Parathyroid adenoma (tissue), 2 donors: ENCODE measurements at regions not wholly inside any gene's neighbourhood (a gene's known extent, or its start where the extent isn't known, plus 50 kb on each side); places are given as distances from the start of the nearest gene placed in this dataset.

Experiments
- H2AFZ ChIP-seq: fragments of 300-600 bp; sonication (generic); one replicate; pipeline ENCODE4 v1.7.0; 2017; ENCODE audit warnings: antibody characterized with exemption, mild to moderate bottlenecking
- H3K27ac ChIP-seq: fragments of 300-600 bp; sonication (generic); one replicate; pipeline ENCODE4 v1.7.0; 2017
- H3K27me3 ChIP-seq: fragments of 300-600 bp; sonication (generic); one replicate; pipeline ENCODE4 v1.7.0; 2017; ENCODE audit warnings: low read length; ENCODE audit not compliant: control insufficient read depth, insufficient read depth
- H3K36me3 ChIP-seq: fragments of 300-600 bp; sonication (generic); one replicate; pipeline ENCODE4 v1.7.0; 2017; ENCODE audit warnings: low read length; ENCODE audit not compliant: control insufficient read depth, insufficient read depth
- H3K4me1 ChIP-seq: fragments of 300-600 bp; sonication (generic); one replicate; pipeline ENCODE4 v1.7.0; 2017; ENCODE audit warnings: control low read depth
- H3K4me2 ChIP-seq: fragments of 300-600 bp; sonication (generic); one replicate; pipeline ENCODE4 v1.7.0; 2017; ENCODE audit warnings: low read length
- H3K4me3 ChIP-seq: fragments of 300-600 bp; sonication (generic); one replicate; pipeline ENCODE4 v1.7.0; 2017; ENCODE audit warnings: low read depth, low read length
- H3K79me2 ChIP-seq: fragments of 300-600 bp; sonication (generic); one replicate; pipeline ENCODE4 v1.7.0; 2017; ENCODE audit warnings: control low read depth
- H3K9ac ChIP-seq: fragments of 300-600 bp; sonication (generic); one replicate; pipeline ENCODE4 v1.7.0; 2017; ENCODE audit warnings: mild to moderate bottlenecking
- H3K9me3 ChIP-seq: fragments of 300-600 bp; sonication (generic); one replicate; pipeline ENCODE4 v1.7.0; 2017; ENCODE audit warnings: low read length; ENCODE audit not compliant: control insufficient read depth
- TF ChIP-seq, protein P1 (sequence below): fragments of 300-600 bp; sonication (generic); IDR thresholded peaks from one replicate; pipeline ENCODE4 v1.7.0; 2017; ENCODE audit warnings: antibody characterized with exemption, mild to moderate bottlenecking
- donor health status: primary hyperparathyroidism.

GRCh38 chr12:13576935-13577500, 380.5 kb downstream of the EMP1 start:
- no peak overlapping the region for H3K9ac ChIP-seq
- no peaks in the 10 kb centered on the region for H3K79me2 ChIP-seq

DNA sequence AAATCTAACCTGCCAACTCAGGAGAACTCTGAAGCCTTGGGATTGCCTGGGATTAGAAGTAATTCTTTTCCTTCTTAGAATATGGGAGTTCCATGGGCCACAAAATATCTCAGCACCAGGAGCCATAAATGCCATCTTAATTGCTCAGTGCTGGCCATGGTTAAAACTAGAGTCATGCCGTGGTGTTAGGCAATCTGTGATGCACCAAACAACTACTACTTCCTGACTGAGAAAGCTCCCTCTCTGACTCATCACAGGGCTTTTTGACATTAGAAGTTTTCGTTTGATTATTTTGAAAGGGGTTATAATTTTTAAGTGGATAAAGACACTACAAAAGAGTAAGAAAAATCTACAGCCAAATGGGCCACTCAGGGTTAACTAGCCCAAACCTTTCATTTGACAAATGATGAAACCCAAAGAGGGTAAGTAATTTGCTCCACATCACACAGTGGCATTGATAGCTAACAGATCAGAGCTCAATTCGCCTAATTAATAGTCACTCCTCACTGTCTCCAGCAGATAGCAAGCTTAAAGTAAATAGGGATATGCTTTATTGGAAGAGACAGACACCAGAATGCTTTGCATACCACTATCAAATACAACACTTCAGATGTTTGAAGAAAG, 377.3 kb downstream of the EMP1 start:
- H3K9me3 ChIP-seq: no peaks in the 10 kb centered on the region
- no peak overlapping the region for H3K27ac ChIP-seq
- TF ChIP-seq, protein P1, sequence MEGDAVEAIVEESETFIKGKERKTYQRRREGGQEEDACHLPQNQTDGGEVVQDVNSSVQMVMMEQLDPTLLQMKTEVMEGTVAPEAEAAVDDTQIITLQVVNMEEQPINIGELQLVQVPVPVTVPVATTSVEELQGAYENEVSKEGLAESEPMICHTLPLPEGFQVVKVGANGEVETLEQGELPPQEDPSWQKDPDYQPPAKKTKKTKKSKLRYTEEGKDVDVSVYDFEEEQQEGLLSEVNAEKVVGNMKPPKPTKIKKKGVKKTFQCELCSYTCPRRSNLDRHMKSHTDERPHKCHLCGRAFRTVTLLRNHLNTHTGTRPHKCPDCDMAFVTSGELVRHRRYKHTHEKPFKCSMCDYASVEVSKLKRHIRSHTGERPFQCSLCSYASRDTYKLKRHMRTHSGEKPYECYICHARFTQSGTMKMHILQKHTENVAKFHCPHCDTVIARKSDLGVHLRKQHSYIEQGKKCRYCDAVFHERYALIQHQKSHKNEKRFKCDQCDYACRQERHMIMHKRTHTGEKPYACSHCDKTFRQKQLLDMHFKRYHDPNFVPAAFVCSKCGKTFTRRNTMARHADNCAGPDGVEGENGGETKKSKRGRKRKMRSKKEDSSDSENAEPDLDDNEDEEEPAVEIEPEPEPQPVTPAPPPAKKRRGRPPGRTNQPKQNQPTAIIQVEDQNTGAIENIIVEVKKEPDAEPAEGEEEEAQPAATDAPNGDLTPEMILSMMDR: no peak
- no peak overlapping the region for H2AFZ ChIP-seq
- no peaks in the 10 kb centered on the region for H3K79me2 ChIP-seq
- H3K36me3 ChIP-seq: no peaks in the 10 kb centered on the region
- no peak overlapping the region for H3K4me2 ChIP-seq
- no peak overlapping the region for H3K4me3 ChIP-seq
- no peak overlapping the region for H3K9ac ChIP-seq
- no peaks in the 10 kb centered on the region for H3K27me3 ChIP-seq
- H3K4me1 ChIP-seq: no peaks in the 10 kb centered on the region

More at GRCh38 chr12:13576935-13577500, 380.5 kb downstream of the EMP1 start:
- Histone ChIP-seq H2AFZ (no peak overlapping the region), H3K9me3 (no peaks in the 10 kb centered on the region), H3K27me3 (no peaks in the 10 kb centered on the region), H3K4me1 (no peaks in the 10 kb centered on the region), H3K4me2 (no peak overlapping the region), H3K4me3 (no peak overlapping the region), H3K36me3 (no peaks in the 10 kb centered on the region), H3K27ac (no peak overlapping the region)
- TF ChIP-seq, protein P1: no peak

DNA sequence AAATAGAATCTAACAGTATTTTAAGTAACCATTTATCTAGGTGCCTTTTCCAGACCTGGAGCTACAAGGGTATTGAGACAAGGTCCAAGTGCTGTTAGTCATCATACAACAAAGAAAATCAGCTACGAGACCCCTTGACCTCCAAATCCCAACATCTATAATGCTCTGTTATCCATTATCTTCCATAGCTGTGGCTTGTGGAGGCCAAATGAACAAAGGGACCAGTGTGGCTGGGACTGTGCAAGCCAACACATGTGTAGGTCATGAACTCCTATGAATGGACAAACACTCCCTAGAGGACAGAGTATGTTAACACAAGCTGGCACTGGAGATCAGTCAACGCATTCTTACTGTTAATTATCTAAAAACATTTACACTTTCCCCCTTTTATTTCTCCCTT, 374.5 kb downstream of the EMP1 start:
- no peak overlapping the region for H3K9ac ChIP-seq
- H3K27me3 ChIP-seq: no peaks in the 10 kb centered on the region
- H3K9me3 ChIP-seq: no peaks in the 10 kb centered on the region
- no peak overlapping the region for H3K27ac ChIP-seq
- H3K4me3 ChIP-seq: no peak overlapping the region
- H3K79me2 ChIP-seq: no peaks in the 10 kb centered on the region
- H2AFZ ChIP-seq: no peak overlapping the region
- H3K4me1 ChIP-seq: no peaks in the 10 kb centered on the region
- H3K36me3 ChIP-seq: no peaks in the 10 kb centered on the region
- no peak overlapping the region for H3K4me2 ChIP-seq
- TF ChIP-seq, protein P1: no peak

DNA sequence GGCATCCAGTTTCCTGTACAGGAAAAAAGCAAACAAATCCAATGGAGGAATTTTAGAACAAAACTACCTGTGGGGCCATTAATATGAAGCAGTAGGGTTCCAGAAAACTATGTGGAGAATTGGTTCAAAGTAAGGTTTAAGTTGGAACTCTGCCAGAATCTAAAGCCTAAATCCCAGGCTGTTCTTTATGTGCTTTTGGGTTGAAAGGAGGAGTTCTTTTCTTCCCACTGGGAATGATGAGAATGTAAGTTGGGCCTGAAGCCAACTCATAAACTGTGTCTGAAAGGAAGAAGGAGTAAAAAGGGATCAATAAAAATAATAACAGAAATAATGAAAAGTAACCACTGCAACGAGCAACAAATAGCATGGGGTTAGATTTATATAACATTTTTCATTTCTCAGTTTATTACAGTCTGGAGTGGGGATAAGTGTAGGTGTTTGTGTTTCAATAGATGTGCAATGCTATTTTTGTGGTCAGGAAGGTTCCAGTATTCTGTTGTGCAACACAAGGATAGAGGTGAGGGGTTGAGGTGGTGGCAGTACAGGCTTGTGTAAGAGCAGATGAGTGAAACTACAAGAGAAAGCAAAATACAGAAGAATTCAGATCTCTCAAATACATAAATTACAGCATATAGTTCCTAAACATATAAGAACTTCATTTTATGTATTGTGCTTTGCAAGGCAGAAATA, 373.6 kb downstream of the EMP1 start:
- TF ChIP-seq, protein P1: no peak

More for the DNA sequence above, 373.6 kb downstream of the EMP1 start:
- no peak overlapping the region for H3K4me2 ChIP-seq
- no peaks in the 10 kb centered on the region for H3K4me1 ChIP-seq
- H3K9ac ChIP-seq: no peak overlapping the region
- no peaks in the 10 kb centered on the region for H3K79me2 ChIP-seq
- no peak overlapping the region for H2AFZ ChIP-seq
- H3K27me3 ChIP-seq: no peaks in the 10 kb centered on the region
- no peaks in the 10 kb centered on the region for H3K9me3 ChIP-seq
- H3K4me3 ChIP-seq: no peak overlapping the region
- H3K36me3 ChIP-seq: no peaks in the 10 kb centered on the region
- no peak overlapping the region for H3K27ac ChIP-seq
